ENCODE measurements at regions not wholly inside any gene's neighbourhood (a gene's known extent, or its start where the extent isn't known, plus 50 kb on each side); places are given as distances from the start of the nearest gene placed in this dataset.
A peak's percentile ranks its signal among the peaks of the same experiment; 100 is the strongest.

- peaks cover 1% of the 10 kb centered on the region for H3K27me3 Mint-ChIP-seq (ENCODE audit: unreplicated experiment)
- TF ChIP-seq CTCF (IDR thresholded peaks at IDR 0.05; ENCODE audit: partially characterized antibody, unreplicated experiment), result no peak
- peak overlapping the region; percentile 26 for H3K4me3 Mint-ChIP-seq (ENCODE audit: unreplicated experiment)
- H3K9me3 Mint-ChIP-seq (ENCODE audit: unreplicated experiment), result peaks cover 5% of the 10 kb centered on the region
- H3K36me3 Mint-ChIP-seq (ENCODE audit: unreplicated experiment), result peaks cover 9% of the 10 kb centered on the region
- peaks cover 19% of the 10 kb centered on the region for H3K4me1 Mint-ChIP-seq (ENCODE audit: low read depth, unreplicated experiment)
- H3K27ac Mint-ChIP-seq (ENCODE audit: unreplicated experiment), result no peak overlapping the region
- DNase-seq, result no peak
Measured at GRCh38 chr6:45830441-45831139, 185.1 kb downstream of the CLIC5 start.

- H3K4me1 Mint-ChIP-seq (ENCODE audit: low read depth, unreplicated experiment), result peaks cover 19% of the 10 kb centered on the region
- H3K27ac Mint-ChIP-seq (ENCODE audit: unreplicated experiment), result no peak overlapping the region
- peaks cover 9% of the 10 kb centered on the region for H3K36me3 Mint-ChIP-seq (ENCODE audit: unreplicated experiment)
- peaks cover 1% of the 10 kb centered on the region for H3K27me3 Mint-ChIP-seq (ENCODE audit: unreplicated experiment)
- DNase-seq, result no peak
- no peak overlapping the region for H3K4me3 Mint-ChIP-seq (ENCODE audit: unreplicated experiment)
- peaks cover 5% of the 10 kb centered on the region for H3K9me3 Mint-ChIP-seq (ENCODE audit: unreplicated experiment)
- no peak for TF ChIP-seq CTCF (IDR thresholded peaks at IDR 0.05; ENCODE audit: partially characterized antibody, unreplicated experiment)
Measured at GRCh38 chr6:45829873-45830272, 185.8 kb downstream of the CLIC5 start.

GRCh38 chr6:45827952-45828530 lies 187.6 kb downstream of the CLIC5 start:
- H3K4me1 Mint-ChIP-seq (ENCODE audit: low read depth, unreplicated experiment), result peaks cover 19% of the 10 kb centered on the region
- H3K4me3 Mint-ChIP-seq (ENCODE audit: unreplicated experiment), result no peak overlapping the region
- peaks cover 9% of the 10 kb centered on the region for H3K36me3 Mint-ChIP-seq (ENCODE audit: unreplicated experiment)
- peaks cover 5% of the 10 kb centered on the region for H3K9me3 Mint-ChIP-seq (ENCODE audit: unreplicated experiment)
- DNase-seq, result no peak
- no peak overlapping the region for H3K27ac Mint-ChIP-seq (ENCODE audit: unreplicated experiment)
- peaks cover 3% of the 10 kb centered on the region for H3K27me3 Mint-ChIP-seq (ENCODE audit: unreplicated experiment)
- TF ChIP-seq CTCF (IDR thresholded peaks at IDR 0.05; ENCODE audit: partially characterized antibody, unreplicated experiment), result no peak

GRCh38 chr6:45822873-45823272 lies 192.8 kb downstream of the CLIC5 start:
- no peak overlapping the region for H3K4me3 Mint-ChIP-seq (ENCODE audit: unreplicated experiment)
- no peak for TF ChIP-seq CTCF (IDR thresholded peaks at IDR 0.05; ENCODE audit: partially characterized antibody, unreplicated experiment)
- no peak for DNase-seq
- no peaks in the 10 kb centered on the region for H3K9me3 Mint-ChIP-seq (ENCODE audit: unreplicated experiment)
- no peaks in the 10 kb centered on the region for H3K4me1 Mint-ChIP-seq (ENCODE audit: low read depth, unreplicated experiment)
- peaks cover 4% of the 10 kb centered on the region for H3K27me3 Mint-ChIP-seq (ENCODE audit: unreplicated experiment)
- peaks cover 5% of the 10 kb centered on the region for H3K36me3 Mint-ChIP-seq (ENCODE audit: unreplicated experiment)
- no peak overlapping the region for H3K27ac Mint-ChIP-seq (ENCODE audit: unreplicated experiment)

GRCh38 chr6:45822246-45822812 lies 193.3 kb downstream of the CLIC5 start:
- H3K4me3 Mint-ChIP-seq (ENCODE audit: unreplicated experiment), result no peak overlapping the region
- TF ChIP-seq CTCF (IDR thresholded peaks at IDR 0.05; ENCODE audit: partially characterized antibody, unreplicated experiment), result no peak
- peaks cover 4% of the 10 kb centered on the region for H3K27me3 Mint-ChIP-seq (ENCODE audit: unreplicated experiment)

More at GRCh38 chr6:45822246-45822812, 193.3 kb downstream of the CLIC5 start:
- no peak for DNase-seq
- H3K4me1 Mint-ChIP-seq (ENCODE audit: low read depth, unreplicated experiment), result no peaks in the 10 kb centered on the region
- H3K9me3 Mint-ChIP-seq (ENCODE audit: unreplicated experiment), result no peaks in the 10 kb centered on the region
- no peak overlapping the region for H3K27ac Mint-ChIP-seq (ENCODE audit: unreplicated experiment)
- H3K36me3 Mint-ChIP-seq (ENCODE audit: unreplicated experiment), result peaks cover 5% of the 10 kb centered on the region

All from glutamatergic neuron (in vitro differentiated cells).